ENCODE measurements at regions not wholly inside any gene's neighbourhood (a gene's known extent, or its start where the extent isn't known, plus 50 kb on each side); places are given as distances from the start of the nearest gene placed in this dataset.

DNA sequence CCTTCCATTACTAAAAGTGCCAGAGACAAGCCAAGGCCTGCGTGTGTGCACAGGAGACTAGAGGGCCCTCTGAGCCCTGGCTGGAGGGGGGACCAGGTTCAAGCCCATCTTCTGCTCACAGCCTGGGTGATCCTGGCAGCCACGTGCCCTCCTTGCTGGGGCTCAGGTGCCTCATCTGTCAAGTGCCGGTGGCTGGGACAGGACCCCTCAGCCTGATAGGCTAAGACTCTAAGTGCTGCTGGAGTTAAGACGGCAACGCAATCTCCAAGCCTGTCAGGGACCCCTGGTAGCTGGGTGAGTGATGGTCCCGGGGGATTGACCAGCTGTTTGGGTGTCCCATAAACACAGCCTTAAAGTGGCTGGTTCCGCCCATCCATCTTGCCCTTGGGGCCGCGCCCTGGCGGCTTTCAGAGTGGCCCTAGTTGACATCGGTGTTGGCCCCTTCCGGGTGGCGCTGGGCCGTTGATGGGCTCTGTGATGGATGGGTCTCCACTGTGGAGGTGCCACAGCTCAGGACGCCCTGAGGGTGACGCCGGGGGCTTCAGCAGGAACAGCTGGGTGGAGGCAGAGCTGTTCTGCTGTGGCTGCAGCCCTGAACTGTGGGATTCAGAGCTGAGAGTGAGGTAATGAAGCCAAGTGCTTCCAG is 136.2 kb downstream of the BARX1 start (continued):
- TF ChIP-seq, protein P1, sequence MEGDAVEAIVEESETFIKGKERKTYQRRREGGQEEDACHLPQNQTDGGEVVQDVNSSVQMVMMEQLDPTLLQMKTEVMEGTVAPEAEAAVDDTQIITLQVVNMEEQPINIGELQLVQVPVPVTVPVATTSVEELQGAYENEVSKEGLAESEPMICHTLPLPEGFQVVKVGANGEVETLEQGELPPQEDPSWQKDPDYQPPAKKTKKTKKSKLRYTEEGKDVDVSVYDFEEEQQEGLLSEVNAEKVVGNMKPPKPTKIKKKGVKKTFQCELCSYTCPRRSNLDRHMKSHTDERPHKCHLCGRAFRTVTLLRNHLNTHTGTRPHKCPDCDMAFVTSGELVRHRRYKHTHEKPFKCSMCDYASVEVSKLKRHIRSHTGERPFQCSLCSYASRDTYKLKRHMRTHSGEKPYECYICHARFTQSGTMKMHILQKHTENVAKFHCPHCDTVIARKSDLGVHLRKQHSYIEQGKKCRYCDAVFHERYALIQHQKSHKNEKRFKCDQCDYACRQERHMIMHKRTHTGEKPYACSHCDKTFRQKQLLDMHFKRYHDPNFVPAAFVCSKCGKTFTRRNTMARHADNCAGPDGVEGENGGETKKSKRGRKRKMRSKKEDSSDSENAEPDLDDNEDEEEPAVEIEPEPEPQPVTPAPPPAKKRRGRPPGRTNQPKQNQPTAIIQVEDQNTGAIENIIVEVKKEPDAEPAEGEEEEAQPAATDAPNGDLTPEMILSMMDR (IDR thresholded peaks at IDR 0.05; ENCODE audit: control extremely low read depth in 1 of 3, insufficient read depth in 1 of 3, low read depth in 1 of 3, low read length in 3 of 3), result no peak
- no peak for TF ChIP-seq CHD1 (IDR thresholded peaks at IDR 0.05; ENCODE audit: low read depth, low read length)
